Pancreas (tissue), 10 donors: ENCODE measurements at regions not wholly inside any gene's neighbourhood (a gene's known extent, or its start where the extent isn't known, plus 50 kb on each side); places are given as distances from the start of the nearest gene placed in this dataset.

ENCODE experiments used
- ATAC-seq, 4 donors: fragments of 200-7000 bp; cut with Tn5 transposase; one replicate each; pipeline versions ENCODE4 v1.8.0 to v1.9.1; 2020; ENCODE audit warnings: mild to moderate bottlenecking in 4 of 4, moderate library complexity in 4 of 4
- DNase-seq, 6 donors: peaks; one replicate each; pipeline ENCODE4 v3.0.0-alpha.2; 2020
- FAIRE-seq: peaks from 2 replicates; lab custom pipeline; 2012; peaks lifted over from hg19 to GRCh38; lab: Jason Lieb, UNC
- H3K27ac ChIP-seq, 4 donors: fragments of 200-600 bp; sonication (generic); 1 replicate in 3 of 4; 2 replicates in 1 of 4; pipeline versions ENCODE4 v1.5.0 to v1.8.0; 2020
- H3K27me3 ChIP-seq, 4 donors: fragments of 200-600 bp; one replicate each; pipeline ENCODE4 v1.8.0; 2021
- H3K36me3 ChIP-seq, 3 donors: fragments of 200-600 bp; sonication (generic) in 1 of 3; one replicate each; pipeline versions ENCODE4 v1.5.0 to v1.8.0; 2020 to 2021
- H3K4me1 ChIP-seq, 3 donors: fragments of 200-600 bp; one replicate each; pipeline ENCODE4 v1.8.0; 2021
- H3K4me3 ChIP-seq, 4 donors: fragments of 200-600 bp; sonication (generic) in 2 of 4; one replicate each; pipeline versions ENCODE4 v1.5.0 to v1.8.0; 2020 to 2021
- H3K9me3 ChIP-seq, 4 donors: fragments of 200-600 bp; one replicate each; pipeline ENCODE4 v1.8.0; 2021
- CTCF ChIP-seq, 4 donors: fragments of 200-600 bp; sonication (generic) in 3 of 4; IDR thresholded peaks; one replicate each; pipeline versions ENCODE4 v1.5.0 to v1.8.0; 2021; ENCODE audit warnings: antibody characterized with exemption in 4 of 4
- WGBS, 2 donors: extraction: QIAGEN DNeasy Blood & Tissue Kit; methylation state at CpG; one replicate each; pipeline ENCODE4 v1.1.7; 2013; 5-methylcytosine and 5-hydroxymethylcytosine counted together
- intact Hi-C, 3 donors: fragments of 100-400 bp; cut with DNase I; formaldehyde crosslinking; loops; one replicate each; pipeline versions ENCODE4 v1.11.1 to v1.14.2; 2022
- donor health status: healthy with polysubstance abuse.
- donor health status: DM: no; HTN: no; CAD: no; lungs with moderate emphysema.
- donor health status: DM: no; HTN: no; CAD: no.
- donor health status: control.
- donor health status: control.
- donor health status: Bipolar disorder and iron deficiency.
- donor health status: DM: yes; HTN: yes; CAD: no.
- donor health status: DM: no; HTN: no; CAD: no.
- donor health status: DM: no; HTN: no; CAD: no.
- donor health status: DM: yes; HTN: yes; CAD: no.

- Histone ChIP-seq H3K4me3 (no peak overlapping the region), H3K9me3 (no peaks in the 10 kb centered on the region), H3K27ac (no peak overlapping the region), H3K4me1 (no peaks in the 10 kb centered on the region), H3K36me3 (no peaks in the 10 kb centered on the region), H3K27me3 (peaks cover 7 to 71% (median 11%) of the 10 kb centered on the region in 4 donors)
- intact Hi-C loops = no loop called here
- no peak for TF ChIP-seq CTCF (IDR thresholded peaks at IDR 0.05)
- no peak for DNase-seq
- WGBS, 2 donors = 47 to 56% methylated on average over 6 of the region's 6 CpGs
- ATAC-seq = no peak
- FAIRE-seq = no peak
Observed at GRCh38 chr6:28758818-28759235, 165.0 kb downstream of the TRIM27 start.

GRCh38 chr6:28764014-28764723 is 159.6 kb downstream of the TRIM27 start:
- ATAC-seq (no peak), FAIRE-seq (no peak), DNase-seq (no peak)
- peaks cover 4 to 86% (median 25%) of the 10 kb centered on the region in 4 donors for H3K27me3 ChIP-seq
- H3K36me3 ChIP-seq = no peaks in the 10 kb centered on the region
- H3K4me1 ChIP-seq = no peaks in the 10 kb centered on the region
- TF ChIP-seq CTCF (IDR thresholded peaks at IDR 0.05) = no peak
- 21 to 33% methylated on average over 27 of the region's 27 CpGs for WGBS, 2 donors
- no peak overlapping the region for H3K4me3 ChIP-seq
- H3K27ac ChIP-seq = no peak overlapping the region
- no peaks in the 10 kb centered on the region for H3K9me3 ChIP-seq
- intact Hi-C loops = no loop called here

DNA sequence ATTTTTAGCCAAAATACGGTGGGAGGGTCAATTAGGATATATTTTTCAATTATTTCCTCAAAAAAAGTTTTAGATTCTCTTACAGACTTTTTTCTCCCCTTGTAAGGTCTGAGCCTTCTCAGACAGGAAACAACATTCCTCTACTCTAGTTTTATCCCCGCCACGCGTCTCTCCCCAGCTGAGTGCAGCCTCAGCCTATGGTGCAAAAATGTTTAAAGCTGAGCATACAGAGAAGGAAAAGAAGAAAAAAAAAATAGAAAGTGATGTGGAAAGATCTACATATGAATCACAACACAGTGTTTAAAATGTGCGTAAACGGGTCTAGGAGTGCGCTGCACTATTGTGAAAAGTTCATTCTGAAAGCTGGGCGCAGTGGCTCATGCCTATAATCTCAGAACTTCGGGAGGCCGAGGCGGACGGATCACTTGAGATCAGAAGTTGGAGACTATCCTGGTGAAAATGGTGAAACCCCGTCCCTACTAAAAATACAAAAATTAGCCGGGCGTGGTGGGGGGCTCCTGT is 159.0 kb downstream of the TRIM27 start:
- peaks cover 4 to 87% (median 25%) of the 10 kb centered on the region in 4 donors for H3K27me3 ChIP-seq
- H3K9me3 ChIP-seq = no peaks in the 10 kb centered on the region
- H3K4me1 ChIP-seq = no peaks in the 10 kb centered on the region
- WGBS, 2 donors = 17 to 22% methylated on average over 15 of the region's 15 CpGs
- H3K27ac ChIP-seq = no peak overlapping the region
- ATAC-seq (no peak), DNase-seq (no peak), FAIRE-seq (no peak)
- no peak overlapping the region for H3K4me3 ChIP-seq
- TF ChIP-seq CTCF (IDR thresholded peaks at IDR 0.05) = no peak
- intact Hi-C loops = no loop called here
- no peaks in the 10 kb centered on the region for H3K36me3 ChIP-seq

DNA sequence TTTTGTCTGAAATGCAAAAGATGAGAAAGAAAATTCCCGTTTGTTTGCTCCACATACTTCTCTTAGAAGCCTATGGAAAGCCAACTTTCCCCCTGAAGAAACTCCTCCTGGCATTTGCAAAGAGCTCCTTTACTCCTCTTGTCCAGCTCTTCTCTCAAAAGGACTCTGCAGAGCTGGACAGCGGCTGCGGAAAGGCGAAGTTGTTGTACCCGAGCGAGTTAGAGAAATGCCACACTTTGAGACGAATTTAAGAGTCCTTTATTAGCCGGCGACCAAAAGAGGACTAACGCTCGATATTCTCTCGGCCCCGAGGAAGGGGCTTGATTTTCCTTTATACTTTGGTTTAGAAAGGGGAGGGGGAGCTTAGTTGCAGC is 157.8 kb downstream of the TRIM27 start:
- 1 to 2% methylated on average over 13 of the region's 13 CpGs for WGBS, 2 donors
- no peak for FAIRE-seq
- H3K4me1 ChIP-seq = no peaks in the 10 kb centered on the region
- TF ChIP-seq CTCF (IDR thresholded peaks at IDR 0.05) = no peak
- no peak overlapping the region for H3K27ac ChIP-seq
- intact Hi-C loops = no loop called here
- no peaks in the 10 kb centered on the region for H3K36me3 ChIP-seq
- DNase-seq = no peak
- peaks cover 4 to 90% (median 29%) of the 10 kb centered on the region in 4 donors for H3K27me3 ChIP-seq
- ATAC-seq = no peak
- no peak overlapping the region for H3K4me3 ChIP-seq
- H3K9me3 ChIP-seq = no peaks in the 10 kb centered on the region

- H3K9me3 ChIP-seq = no peaks in the 10 kb centered on the region
- intact Hi-C loops = no loop called here
- no peak overlapping the region for H3K27ac ChIP-seq
- no peaks in the 10 kb centered on the region for H3K36me3 ChIP-seq
- TF ChIP-seq CTCF (IDR thresholded peaks at IDR 0.05) = no peak
- DNase-seq (no peak), ATAC-seq (no peak), FAIRE-seq (no peak)
- peaks cover 4 to 91% (median 27%) of the 10 kb centered on the region in 4 donors for H3K27me3 ChIP-seq
- H3K4me3 ChIP-seq = no peak overlapping the region
- no peaks in the 10 kb centered on the region for H3K4me1 ChIP-seq
- 1 to 2% methylated on average over 5 of the region's 5 CpGs for WGBS, 2 donors
Observed at GRCh38 chr6:28766426-28766825, 157.4 kb downstream of the TRIM27 start.
